ENCODE measurements at regions not wholly inside any gene's neighbourhood (a gene's known extent, or its start where the extent isn't known, plus 50 kb on each side); places are given as distances from the start of the nearest gene placed in this dataset.

DNA sequence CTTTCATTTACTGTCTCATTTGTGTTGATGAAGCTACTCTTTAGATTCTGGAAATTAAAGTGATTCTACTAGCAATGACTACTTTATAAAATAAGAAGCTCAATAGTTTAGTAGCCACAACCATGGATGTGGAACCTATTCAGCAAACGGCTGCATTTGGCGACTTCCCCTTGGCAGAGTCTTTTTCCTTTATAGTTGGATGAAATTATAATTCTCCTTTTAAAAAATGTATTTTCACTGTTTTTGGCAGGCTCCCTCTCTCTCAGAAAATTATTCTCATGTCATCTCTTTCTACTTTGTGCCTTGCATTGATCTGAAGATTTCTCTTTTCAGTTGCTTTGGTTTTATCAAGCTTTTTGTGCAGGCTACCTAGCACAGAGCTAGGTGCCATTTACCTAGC, 50.6 kb upstream of the KCNN2 start:
- TF ChIP-seq ELF1 (IDR thresholded peaks at IDR 0.05; ENCODE audit: borderline replicate concordance, low read depth) = no peak
- TF ChIP-seq, protein P1, sequence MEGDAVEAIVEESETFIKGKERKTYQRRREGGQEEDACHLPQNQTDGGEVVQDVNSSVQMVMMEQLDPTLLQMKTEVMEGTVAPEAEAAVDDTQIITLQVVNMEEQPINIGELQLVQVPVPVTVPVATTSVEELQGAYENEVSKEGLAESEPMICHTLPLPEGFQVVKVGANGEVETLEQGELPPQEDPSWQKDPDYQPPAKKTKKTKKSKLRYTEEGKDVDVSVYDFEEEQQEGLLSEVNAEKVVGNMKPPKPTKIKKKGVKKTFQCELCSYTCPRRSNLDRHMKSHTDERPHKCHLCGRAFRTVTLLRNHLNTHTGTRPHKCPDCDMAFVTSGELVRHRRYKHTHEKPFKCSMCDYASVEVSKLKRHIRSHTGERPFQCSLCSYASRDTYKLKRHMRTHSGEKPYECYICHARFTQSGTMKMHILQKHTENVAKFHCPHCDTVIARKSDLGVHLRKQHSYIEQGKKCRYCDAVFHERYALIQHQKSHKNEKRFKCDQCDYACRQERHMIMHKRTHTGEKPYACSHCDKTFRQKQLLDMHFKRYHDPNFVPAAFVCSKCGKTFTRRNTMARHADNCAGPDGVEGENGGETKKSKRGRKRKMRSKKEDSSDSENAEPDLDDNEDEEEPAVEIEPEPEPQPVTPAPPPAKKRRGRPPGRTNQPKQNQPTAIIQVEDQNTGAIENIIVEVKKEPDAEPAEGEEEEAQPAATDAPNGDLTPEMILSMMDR (IDR thresholded peaks at IDR 0.05 in 2 of 3, conservative IDR thresholded peaks at IDR 0.05 in 1 of 3; ENCODE audit: borderline replicate concordance in 1 of 3, insufficient read depth in 1 of 3, low read depth in 2 of 3, low read length in 2 of 3) = no peak
- no peak for TF ChIP-seq EZH2phosphoT487 (IDR thresholded peaks at IDR 0.05; ENCODE audit: borderline replicate concordance)
- TF ChIP-seq YY1 (IDR thresholded peaks at IDR 0.05; ENCODE audit: extremely low read depth, insufficient replicate concordance, low read depth, low read length) = no peak
- no peak for TF ChIP-seq POLR2AphosphoS5 (IDR thresholded peaks at IDR 0.05; ENCODE audit: low read depth, low read length)
- TF ChIP-seq POLR2A (IDR thresholded peaks at IDR 0.05; ENCODE audit: borderline replicate concordance, extremely low read depth, insufficient read depth, insufficient read length) = no peak
- no peak for TF ChIP-seq CEBPB (IDR thresholded peaks at IDR 0.05; ENCODE audit: low read depth)
- TF ChIP-seq TCF7L2 (IDR thresholded peaks at IDR 0.05; ENCODE audit: borderline replicate concordance, extremely low read depth, insufficient read depth, insufficient read length) = no peak
- TF ChIP-seq SIN3A (IDR thresholded peaks at IDR 0.05; ENCODE audit: low read depth) = no peak
